GM19463 (cell line): ENCODE measurements at regions not wholly inside any gene's neighbourhood (a gene's known extent, or its start where the extent isn't known, plus 50 kb on each side); places are given as distances from the start of the nearest gene placed in this dataset.

Experiments
- ATAC-seq: cut with Tn5 transposase; IDR thresholded peaks from one replicate; pipeline ENCODE4 v1.9.1; 2021; ENCODE audit warnings: mild to moderate bottlenecking, moderate library complexity; ENCODE audit not compliant: unreplicated experiment

DNA sequence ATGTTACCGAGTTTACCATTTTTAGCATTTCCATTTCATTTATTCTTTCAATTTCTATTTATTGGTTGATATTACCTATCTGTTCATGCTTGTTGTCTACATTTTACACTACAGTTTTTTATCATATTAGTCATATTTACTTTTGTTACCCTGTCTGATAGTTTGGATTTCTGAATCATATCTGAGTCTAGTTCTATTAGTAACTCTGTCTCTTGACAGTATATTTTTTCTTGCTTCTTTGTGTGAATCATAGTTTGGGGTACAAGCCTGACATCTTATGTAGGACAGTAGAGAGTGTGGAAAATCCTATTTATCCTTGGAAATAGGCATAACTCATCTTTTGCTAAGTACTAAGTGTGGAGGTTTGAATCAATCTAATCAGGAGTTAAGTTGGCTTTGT lies 263.9 kb upstream of the SESN3 start:
- no peak for ATAC-seq

GRCh38 chr11:95494167-95494566 lies 263.2 kb upstream of the SESN3 start:
- no peak for ATAC-seq

DNA sequence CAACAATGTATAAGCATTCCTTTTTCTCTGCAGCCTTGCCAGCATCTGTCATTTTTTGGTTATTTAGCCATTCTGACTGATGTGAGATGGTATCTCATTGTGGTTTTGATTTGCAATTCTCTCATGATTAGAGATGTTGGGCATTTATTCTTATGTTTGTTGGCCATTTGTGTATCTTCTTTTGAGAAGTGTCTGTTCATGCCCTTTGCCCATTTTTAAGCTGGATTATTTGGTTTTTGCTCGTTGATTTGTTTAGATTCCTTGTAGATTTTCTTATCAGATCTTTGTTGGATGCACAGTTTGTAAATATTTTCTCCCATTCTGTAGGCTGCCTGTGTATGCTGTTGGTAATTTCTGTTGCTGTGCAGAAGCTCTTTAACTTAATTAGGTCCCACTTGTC lies 259.6 kb upstream of the SESN3 start:
- ATAC-seq = no peak

GRCh38 chr11:95487938-95488337 lies 256.9 kb upstream of the SESN3 start:
- ATAC-seq = no peak

DNA sequence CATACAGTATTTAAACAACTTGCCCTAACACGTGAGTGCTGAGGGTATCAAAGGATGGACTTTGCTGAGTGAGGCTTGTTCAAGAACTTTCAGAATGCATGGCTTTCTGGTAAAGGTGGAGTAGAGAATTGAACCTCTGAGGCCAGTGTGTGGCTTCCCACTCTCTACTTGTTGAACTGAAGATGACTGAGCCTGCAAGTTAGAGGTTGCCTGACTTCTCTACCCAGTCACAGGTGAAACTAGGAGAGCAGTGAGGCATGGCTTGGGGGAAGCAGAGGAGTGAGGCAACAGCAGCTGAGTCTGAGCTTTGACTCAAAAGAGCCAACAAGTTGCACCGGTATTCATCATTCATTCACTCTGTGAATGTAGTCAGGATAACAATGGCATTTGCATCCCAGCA lies 256.4 kb upstream of the SESN3 start:
- ATAC-seq = peak; percentile 100

- ATAC-seq = no peak
These were observed 256.0 kb upstream of the SESN3 start for GRCh38 chr11:95486979-95487378.

DNA sequence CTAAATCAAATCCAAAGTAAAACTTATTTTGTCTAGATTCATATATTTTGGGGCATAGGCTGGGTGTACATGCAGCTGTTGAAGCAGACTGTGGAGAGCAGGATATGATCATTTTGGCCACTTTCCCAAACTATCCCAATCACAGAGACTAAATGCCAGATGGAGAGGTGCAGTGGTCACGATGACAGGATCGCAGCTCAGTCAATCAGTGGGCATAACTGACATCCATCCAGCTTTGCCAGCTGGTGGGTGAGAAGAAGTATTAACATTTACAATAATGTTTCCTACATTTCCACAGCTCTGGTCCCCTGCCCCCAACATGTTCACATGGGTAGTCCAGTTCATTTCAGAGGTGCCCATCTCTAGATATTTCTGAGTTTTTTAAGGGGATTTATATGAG lies 255.5 kb upstream of the SESN3 start:
- ATAC-seq = no peak

DNA sequence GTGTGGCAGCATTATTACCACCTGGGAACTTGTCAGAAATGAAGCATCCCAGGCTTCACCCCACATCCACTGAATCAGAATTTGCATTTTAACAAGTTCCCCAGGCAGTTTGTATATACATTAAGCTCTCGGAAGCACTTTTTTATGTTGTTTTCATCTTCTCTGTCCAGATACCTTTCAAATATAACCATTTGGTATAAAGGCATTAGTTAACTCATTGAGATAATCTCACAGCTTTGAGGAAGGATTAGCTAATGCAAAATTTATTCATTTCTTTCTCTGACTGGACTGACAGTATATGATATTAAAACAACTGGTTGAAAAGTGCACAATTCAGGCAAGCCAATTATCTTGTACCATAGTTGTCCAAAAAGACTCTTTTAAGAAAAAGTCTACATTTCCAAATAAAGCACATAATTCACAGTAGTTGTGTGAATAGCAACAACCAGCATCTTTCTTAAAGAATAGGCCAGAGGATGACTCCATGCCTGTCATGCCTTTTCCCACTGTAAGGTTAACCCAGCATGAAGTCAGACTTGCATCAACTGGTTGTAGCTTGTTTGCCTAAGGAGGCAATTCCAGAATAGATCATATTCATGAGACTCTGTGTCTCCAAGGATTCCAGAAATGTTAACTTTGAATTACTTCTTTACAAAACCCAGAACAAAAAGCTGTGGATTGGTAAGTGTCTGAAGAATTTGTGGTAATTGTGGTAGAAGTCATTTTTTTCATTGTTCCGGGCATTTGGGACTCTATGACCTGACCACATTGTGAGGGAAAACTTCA lies 254.3 kb upstream of the SESN3 start:
- ATAC-seq = no peak

- ATAC-seq = no peak
These were observed 252.3 kb upstream of the SESN3 start for GRCh38 chr11:95483339-95483738.

DNA sequence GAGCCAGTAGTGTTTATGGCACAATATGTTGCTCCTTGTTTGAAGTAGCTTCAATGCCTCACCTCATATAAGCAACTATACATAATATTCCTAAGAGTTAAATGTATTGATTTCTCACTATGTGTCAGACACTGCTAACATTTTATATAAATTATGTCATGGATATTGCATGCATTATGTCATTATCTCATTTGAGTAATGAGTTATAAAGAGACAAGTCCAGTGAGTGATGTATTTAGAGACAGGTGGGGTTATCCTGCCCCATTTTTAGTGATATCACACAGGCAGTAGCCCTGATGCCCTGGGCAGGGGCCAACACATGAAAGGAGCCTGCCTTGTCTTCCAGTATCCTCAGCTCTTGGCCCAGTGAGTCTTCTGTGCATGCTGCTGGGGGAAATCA lies 247.0 kb upstream of the SESN3 start:
- ATAC-seq = no peak

GRCh38 chr11:95469258-95469657 lies 238.3 kb upstream of the SESN3 start:
- no peak for ATAC-seq

DNA sequence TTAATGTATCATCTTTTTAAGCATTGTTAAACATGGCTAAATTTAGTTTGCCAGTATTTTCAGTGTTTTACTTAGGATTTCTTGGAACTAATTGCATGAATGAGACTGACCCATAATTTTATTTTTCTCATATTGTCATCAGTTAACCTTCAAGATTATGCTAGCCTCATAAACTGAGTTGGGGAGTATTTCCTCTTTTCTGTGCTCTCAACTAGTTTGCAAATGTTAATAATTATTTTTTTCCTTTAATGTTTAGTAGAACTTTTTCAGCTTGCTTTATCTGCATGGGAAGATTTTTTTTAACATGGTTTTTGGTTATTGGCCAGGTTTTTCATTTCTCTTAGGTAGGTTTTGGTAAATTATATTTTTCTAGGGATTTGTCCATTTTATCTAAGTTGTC lies 235.4 kb upstream of the SESN3 start:
- ATAC-seq = no peak

DNA sequence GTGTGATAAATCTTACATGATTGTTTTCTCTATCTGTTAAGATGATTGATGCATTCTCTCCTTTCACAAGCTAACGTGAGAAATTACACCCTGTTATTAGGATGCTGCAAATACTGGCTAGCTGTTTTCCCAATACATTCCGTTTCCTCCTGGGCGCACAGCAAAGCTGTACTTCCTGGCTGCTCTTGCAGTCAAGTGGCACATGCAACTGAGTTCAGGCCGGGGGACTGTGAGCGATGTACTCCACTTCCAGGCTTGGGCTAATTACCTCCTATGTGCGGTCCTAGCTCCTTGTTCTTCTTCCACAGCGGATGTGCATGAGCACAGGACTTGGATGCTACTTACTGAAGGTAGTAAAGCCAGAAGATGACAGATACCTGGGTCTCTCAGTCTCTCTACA lies 234.9 kb upstream of the SESN3 start:
- no peak for ATAC-seq

DNA sequence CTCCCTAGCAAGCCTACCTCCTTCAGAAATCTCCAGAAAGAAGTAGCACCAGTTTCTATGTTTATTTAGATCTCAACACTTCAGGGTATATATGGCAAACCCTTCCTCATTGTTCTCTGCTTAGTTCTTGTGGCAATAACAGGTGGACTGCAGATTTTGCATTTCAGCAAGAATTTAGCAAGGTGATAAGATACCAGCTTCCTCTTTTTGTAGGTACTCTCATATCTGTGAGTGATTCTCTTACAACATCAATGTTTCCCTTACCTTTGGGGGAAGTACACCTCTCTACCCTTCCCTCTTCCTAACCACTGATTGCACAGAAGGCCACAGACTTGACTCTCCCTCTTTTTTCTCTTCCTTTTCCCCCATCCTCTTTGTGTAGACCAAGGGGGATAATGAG lies 230.9 kb upstream of the SESN3 start:
- ATAC-seq = peak; percentile 58

GRCh38 chr11:95461348-95461747 lies 230.3 kb upstream of the SESN3 start:
- no peak for ATAC-seq

GRCh38 chr11:95459291-95460042 lies 228.5 kb upstream of the SESN3 start:
- no peak for ATAC-seq

DNA sequence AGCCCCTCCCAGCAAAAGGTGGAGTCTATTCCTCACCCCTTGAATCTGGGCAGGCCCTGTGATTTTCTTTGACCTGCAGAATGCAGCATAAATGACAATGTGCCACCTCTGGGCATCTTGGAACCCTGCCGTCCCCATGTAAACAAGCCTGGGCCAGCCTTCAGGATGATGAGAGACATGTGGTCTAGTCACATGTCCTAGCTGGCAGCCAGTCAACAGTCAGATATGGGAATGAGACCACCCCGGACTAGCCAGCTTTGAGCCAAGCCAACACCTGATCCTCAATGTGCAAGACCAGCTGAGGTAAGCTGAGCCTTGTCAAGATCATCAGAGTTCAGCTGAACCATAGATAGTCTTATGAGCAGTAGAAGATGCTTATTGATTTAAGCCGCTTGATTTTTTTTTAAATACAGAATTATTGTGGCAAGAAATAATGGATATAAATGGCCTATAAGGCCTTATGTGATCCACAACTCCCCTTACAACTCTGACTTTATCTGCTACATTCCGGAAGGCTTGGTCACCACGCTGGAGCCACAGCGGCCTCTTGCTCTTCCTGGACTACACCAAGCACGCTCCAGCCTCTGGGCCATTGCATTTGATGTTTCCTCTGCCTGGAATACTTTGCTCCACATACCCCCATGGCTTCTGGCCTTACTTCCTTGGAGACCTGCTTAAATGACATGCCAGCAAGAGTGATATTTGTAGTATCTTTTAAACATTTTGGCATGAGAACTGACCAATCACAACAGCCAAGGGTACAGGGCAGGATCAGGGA lies 225.9 kb upstream of the SESN3 start:
- ATAC-seq = no peak

- ATAC-seq = peak; percentile 76
These were observed 224.4 kb upstream of the SESN3 start for GRCh38 chr11:95455228-95455970.

- ATAC-seq = no peak
These were observed 222.7 kb upstream of the SESN3 start for GRCh38 chr11:95453616-95454171.

GRCh38 chr11:95451682-95452081 lies 220.7 kb upstream of the SESN3 start:
- no peak for ATAC-seq

GRCh38 chr11:95451261-95451660 lies 220.3 kb upstream of the SESN3 start:
- no peak for ATAC-seq
